IgD-negative memory B cell (primary cell): ENCODE measurements at regions not wholly inside any gene's neighbourhood (a gene's known extent, or its start where the extent isn't known, plus 50 kb on each side); places are given as distances from the start of the nearest gene placed in this dataset.
A peak's percentile ranks its signal among the peaks of the same experiment; 100 is the strongest.

ENCODE experiments used
- H3K27ac Mint-ChIP-seq, 3 donors: one replicate each; pipeline ENCODE4 v1.8.0; 2020 to 2022; ENCODE audit warnings: mild to moderate bottlenecking in 3 of 3, mixed read lengths in 3 of 3, moderate library complexity in 1 of 3
- H3K27me3 Mint-ChIP-seq: one replicate; pipeline ENCODE4 v1.8.0; 2021; ENCODE audit warnings: mixed read lengths
- H3K36me3 Mint-ChIP-seq: one replicate; pipeline ENCODE4 v1.8.0; 2020; ENCODE audit warnings: mild to moderate bottlenecking, mixed read lengths
- H3K4me1 Mint-ChIP-seq, 3 donors: one replicate each; pipeline ENCODE4 v1.8.0; 2020 to 2022; ENCODE audit warnings: mixed read lengths in 3 of 3, mild to moderate bottlenecking in 1 of 3
- H3K4me3 Mint-ChIP-seq, 4 donors: one replicate each; pipeline ENCODE4 v1.8.0; 2020 to 2022; ENCODE audit warnings: mild to moderate bottlenecking in 4 of 4, mixed read lengths in 4 of 4, moderate library complexity in 3 of 4
- H3K9me3 Mint-ChIP-seq, 3 donors: one replicate each; pipeline ENCODE4 v1.8.0; 2020 to 2021; ENCODE audit warnings: mixed read lengths in 3 of 3, mild to moderate bottlenecking in 1 of 3

DNA sequence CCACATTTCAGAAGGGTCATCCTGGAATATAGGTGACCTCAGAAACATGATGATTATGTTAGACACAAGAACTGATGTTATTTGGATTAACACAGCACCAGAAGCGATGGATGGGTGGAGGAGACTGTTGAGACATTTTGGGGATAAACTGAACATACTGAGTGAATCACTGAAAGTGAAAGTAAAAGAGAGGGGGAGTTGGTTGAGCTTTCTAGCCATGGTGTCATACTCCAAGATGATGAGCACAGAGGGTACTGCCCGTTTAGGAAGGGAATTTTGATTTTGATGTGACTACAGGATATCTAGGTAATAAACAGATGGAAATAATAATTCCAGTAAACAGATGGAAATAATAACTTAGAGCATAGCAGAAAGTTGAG, 248.0 kb upstream of the NPY start:
- Mint-ChIP-seq H3K36me3 (peaks cover 4% of the 10 kb centered on the region), H3K4me3 (peak overlapping the region in 1 of 4 donors; percentile 1), H3K27me3 (no peaks in the 10 kb centered on the region), H3K9me3 (peaks cover 0 to 3% (median 3%) of the 10 kb centered on the region in 3 donors), H3K27ac (no peak overlapping the region), H3K4me1 (peaks cover 0 to 6% (median 6%) of the 10 kb centered on the region in 3 donors)

DNA sequence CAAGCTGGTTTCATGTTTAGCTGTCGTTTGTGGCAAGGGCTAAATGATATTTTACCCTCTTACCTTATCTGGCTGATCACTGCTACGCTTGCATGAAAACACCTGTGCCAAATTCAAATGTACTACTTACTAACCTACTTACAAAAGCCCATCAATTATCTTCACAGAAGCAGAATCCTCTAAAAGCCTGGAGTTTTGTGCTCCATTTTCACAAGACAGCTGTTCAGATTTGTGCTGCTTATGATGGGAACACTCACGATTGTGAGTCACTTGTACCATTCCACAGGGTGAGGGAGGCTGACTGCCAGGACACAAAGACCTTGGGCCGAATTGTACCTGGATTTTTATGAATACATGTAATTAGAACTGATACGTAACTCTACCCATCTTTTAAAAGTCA, 245.0 kb upstream of the NPY start:
- no peak overlapping the region for H3K27ac Mint-ChIP-seq
- H3K4me1 Mint-ChIP-seq = peaks cover 0 to 6% (median 6%) of the 10 kb centered on the region in 3 donors
- peaks cover 4% of the 10 kb centered on the region for H3K36me3 Mint-ChIP-seq
- no peak overlapping the region for H3K4me3 Mint-ChIP-seq
- peaks cover 0 to 3% (median 0%) of the 10 kb centered on the region in 3 donors for H3K9me3 Mint-ChIP-seq
- H3K27me3 Mint-ChIP-seq = peaks cover 6% of the 10 kb centered on the region

DNA sequence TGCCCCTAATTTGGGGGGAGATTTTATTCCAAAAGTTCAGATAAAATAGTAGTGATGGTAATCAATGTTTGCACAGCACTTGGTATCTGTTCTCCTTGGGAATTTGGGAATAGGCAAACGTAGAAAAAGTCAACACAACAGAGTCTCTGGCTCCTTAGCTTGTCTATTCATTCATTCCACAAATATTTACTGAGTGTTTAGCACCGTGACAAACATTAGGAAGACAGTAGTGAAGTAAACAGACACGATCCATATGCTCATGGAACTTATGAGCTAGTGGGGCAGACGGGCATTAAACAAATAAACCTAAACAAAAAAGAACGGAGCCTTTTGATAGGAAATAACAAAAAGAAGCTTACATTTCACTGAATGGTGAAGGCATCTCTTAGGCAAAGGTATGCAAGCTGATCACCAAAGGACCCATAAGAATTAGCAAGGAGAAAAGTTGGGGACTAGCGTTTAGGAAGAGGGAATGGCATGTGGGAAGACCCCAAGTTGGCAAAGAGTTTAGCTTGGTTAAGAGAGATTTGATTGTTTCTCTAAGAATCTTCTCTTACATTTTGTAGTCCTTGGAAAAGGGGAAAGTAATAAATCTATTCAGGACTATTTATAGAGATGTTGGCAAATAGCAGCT, 243.9 kb upstream of the NPY start:
- Mint-ChIP-seq H3K36me3 (peaks cover 4% of the 10 kb centered on the region), H3K4me1 (peaks cover 0 to 6% (median 6%) of the 10 kb centered on the region in 3 donors), H3K9me3 (no peaks in the 10 kb centered on the region)

DNA sequence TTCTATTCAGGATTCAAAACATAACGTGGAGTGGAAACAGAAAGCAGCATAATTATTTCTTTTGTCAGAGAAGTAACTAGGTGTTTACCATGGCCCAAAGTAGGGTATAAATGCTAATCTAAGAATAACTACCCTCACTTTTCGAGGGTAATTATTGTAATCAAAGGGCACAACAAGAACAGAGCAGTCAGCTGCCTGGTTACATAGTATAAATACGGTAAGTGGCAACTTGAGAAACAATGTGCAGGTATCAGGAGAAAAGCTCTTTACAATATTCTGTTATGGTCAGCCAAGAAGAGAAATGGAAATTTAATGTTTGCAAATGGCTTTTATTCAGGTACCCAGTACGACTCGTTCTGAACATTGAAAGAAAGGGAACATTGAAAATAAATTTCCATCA, 242.0 kb upstream of the NPY start:
- Mint-ChIP-seq H3K27ac (no peak overlapping the region), H3K9me3 (no peaks in the 10 kb centered on the region), H3K27me3 (peaks cover 6% of the 10 kb centered on the region), H3K4me3 (no peak overlapping the region), H3K36me3 (no peaks in the 10 kb centered on the region), H3K4me1 (no peaks in the 10 kb centered on the region)

More for the DNA sequence above, 243.9 kb upstream of the NPY start:
- no peak overlapping the region for H3K27ac Mint-ChIP-seq
- peaks cover 6% of the 10 kb centered on the region for H3K27me3 Mint-ChIP-seq
- H3K4me3 Mint-ChIP-seq = no peak overlapping the region

DNA sequence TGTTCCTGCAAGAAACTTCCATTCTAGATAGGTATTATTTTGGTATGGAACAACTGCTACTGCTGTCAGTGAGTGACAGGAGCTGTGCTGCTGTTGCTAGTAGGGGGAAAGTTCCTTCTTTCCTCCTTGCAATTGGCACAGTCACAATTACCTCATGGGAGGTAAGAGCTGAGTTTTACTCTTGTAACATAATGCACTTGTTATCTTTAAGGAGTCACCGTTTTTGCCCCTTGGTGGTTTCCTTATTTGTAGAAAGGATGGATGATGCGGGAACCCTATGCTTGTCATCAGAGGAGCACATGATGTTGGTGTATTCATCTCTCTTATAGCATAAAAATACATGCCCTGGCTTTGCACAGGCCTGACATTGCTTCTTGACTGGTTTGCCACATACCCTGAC, 234.7 kb upstream of the NPY start:
- Mint-ChIP-seq H3K27me3 (peaks cover 4% of the 10 kb centered on the region), H3K36me3 (no peaks in the 10 kb centered on the region), H3K27ac (no peak overlapping the region), H3K4me3 (no peak overlapping the region), H3K4me1 (no peaks in the 10 kb centered on the region), H3K9me3 (no peaks in the 10 kb centered on the region)

DNA sequence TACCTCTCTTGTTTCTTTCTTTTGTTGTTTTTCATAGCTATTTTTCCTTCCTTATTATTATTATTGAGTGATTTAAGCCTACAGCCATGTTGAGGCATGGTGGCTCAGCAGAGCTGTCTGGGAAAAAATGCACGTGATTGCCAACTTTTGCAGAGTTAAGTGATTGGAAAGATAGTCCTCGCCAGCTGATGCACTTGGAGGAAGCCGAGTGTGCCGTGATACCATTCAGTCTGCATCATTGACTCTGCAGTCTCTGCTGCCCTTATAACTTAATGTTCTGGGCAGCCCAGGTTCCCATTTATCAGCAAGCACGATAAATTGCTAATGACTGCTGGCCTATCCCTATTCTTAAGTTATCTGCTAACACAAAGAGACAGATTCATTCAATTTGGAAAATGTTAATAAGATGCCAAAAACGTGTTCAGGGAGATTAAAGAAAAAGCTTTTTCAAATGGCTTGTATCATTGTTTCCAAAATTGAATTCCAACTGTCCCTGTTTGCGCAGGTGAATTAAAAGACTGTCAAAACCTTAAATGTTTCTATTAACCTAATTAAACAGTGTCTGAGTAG, 232.9 kb upstream of the NPY start:
- Mint-ChIP-seq H3K4me1 (no peaks in the 10 kb centered on the region), H3K4me3 (no peak overlapping the region), H3K36me3 (no peaks in the 10 kb centered on the region), H3K9me3 (no peaks in the 10 kb centered on the region), H3K27ac (no peak overlapping the region), H3K27me3 (peaks cover 5% of the 10 kb centered on the region)

DNA sequence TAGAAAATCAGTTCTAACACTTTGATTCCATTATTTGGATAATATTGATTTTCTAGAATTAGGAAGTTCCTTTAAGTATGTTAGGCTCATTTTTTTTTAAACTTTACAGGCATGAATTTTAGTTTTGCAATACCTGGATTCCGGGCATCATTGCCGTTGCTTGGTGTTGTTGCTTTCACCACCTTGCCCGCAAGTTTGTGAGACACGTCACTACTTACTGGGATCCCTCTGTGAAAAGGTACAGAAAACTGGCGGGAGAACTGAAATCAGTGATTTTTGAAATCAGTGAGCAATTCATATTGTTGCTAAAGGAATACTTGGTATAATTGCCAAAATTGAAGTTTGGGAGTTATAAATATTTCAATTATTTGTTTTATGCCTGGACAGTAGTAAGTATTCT, 232.3 kb upstream of the NPY start:
- Mint-ChIP-seq H3K36me3 (no peaks in the 10 kb centered on the region), H3K4me1 (no peaks in the 10 kb centered on the region)

DNA sequence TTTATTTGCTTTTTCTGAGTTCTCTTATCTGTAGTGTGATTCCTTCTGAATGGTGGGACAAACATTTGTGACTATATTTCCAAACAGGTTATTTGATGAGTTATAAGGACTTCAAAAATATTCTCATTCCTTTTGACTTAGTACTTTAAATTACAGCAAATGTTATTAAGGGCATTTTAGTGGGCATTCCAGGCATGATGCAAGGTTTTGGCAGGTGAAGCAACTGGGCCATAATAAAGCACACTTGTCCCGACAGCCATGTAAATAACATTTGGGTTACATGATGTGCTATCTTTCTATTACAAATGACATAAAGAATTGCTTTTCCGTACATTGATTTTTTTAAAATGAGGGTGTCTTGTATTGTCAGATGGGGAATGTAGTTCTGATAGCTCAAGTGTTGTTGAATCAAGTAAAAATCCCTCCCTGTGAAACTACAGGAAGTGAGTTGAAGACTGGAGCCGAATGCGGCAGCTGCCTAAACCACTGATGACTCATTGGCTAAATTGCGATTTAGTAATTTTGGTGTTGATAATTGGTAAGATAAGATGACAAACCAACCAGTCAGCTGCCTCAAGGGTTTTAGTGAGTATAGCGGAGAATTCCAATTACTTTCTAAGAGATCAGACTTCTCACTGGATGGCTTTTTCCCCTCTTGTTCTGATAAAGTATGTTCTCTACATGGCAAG, 231.3 kb upstream of the NPY start:
- no peak overlapping the region for H3K27ac Mint-ChIP-seq
- H3K9me3 Mint-ChIP-seq = no peaks in the 10 kb centered on the region
- H3K4me3 Mint-ChIP-seq = no peak overlapping the region
- peaks cover 5% of the 10 kb centered on the region for H3K27me3 Mint-ChIP-seq
- no peaks in the 10 kb centered on the region for H3K4me1 Mint-ChIP-seq
- H3K36me3 Mint-ChIP-seq = no peaks in the 10 kb centered on the region

More for the DNA sequence above, 232.3 kb upstream of the NPY start:
- Mint-ChIP-seq H3K9me3 (no peaks in the 10 kb centered on the region), H3K4me3 (no peak overlapping the region), H3K27me3 (peaks cover 5% of the 10 kb centered on the region), H3K27ac (no peak overlapping the region)

DNA sequence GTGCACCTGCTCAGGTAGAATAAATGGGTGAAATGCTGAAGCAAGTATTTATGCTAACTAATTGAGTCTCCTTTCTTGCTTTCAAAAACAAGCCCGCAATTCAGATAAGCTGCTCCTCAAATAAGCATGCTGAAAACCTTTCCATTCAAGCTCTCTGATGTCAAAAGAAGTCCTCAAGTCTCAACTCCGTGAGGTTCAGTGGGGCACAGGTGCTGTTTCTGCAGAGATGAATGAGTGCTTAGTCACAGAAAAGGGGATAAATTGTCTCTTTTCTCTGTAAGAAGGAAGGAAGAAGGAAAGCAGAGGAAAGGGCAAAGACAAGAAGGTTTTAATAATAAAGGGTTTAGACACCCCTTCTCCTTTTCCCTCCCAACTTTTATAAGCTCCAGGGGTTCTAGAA, 229.8 kb upstream of the NPY start:
- Mint-ChIP-seq H3K9me3 (no peaks in the 10 kb centered on the region), H3K4me1 (no peaks in the 10 kb centered on the region)

DNA sequence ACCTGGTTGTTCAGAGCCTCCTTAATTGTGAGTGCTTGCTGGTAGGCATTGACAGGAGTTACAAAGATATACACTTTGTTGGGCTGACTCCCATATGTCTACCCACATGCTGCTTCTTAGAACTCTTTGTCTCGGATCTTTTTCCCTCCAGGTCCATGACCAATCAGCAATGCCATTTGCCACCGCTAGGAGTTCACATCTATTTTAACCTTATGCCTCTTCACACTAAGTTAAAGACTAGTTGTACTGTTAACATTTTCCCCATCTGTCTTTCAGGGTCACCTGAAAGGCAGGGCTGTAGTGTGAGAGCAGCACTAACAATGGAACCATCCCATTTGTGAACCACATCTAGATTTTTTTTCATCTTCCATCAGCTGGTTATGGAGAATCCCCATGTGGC, 226.7 kb upstream of the NPY start:
- H3K9me3 Mint-ChIP-seq = peaks cover 0 to 2% (median 0%) of the 10 kb centered on the region in 3 donors
- H3K4me1 Mint-ChIP-seq = no peaks in the 10 kb centered on the region
- H3K27me3 Mint-ChIP-seq = peaks cover 5% of the 10 kb centered on the region
- no peak overlapping the region for H3K4me3 Mint-ChIP-seq
- no peak overlapping the region for H3K27ac Mint-ChIP-seq
- H3K36me3 Mint-ChIP-seq = no peaks in the 10 kb centered on the region

More for the DNA sequence above, 229.8 kb upstream of the NPY start:
- H3K27me3 Mint-ChIP-seq = peaks cover 5% of the 10 kb centered on the region
- H3K27ac Mint-ChIP-seq = no peak overlapping the region
- H3K4me3 Mint-ChIP-seq = no peak overlapping the region
- H3K36me3 Mint-ChIP-seq = no peaks in the 10 kb centered on the region

DNA sequence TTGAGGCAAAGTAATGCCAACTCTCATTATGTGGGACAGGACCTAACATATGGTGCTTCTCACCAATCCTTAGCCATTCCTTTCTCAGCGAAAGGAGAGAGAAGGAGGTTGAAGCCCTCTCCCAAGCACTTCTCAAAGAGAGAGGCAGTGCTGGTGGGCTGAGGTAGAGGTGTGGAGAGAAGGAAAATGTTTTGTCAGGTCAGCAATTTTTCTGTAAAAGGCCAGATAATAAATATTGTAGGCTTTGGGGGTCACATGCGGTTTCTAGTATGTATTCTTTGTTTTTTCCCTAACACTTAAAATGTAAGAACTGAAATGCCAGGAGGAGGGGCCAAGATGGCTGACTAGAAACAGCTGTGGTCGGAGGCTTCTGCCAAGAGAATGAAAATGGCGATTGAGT, 225.0 kb upstream of the NPY start:
- Mint-ChIP-seq H3K27me3 (peaks cover 3% of the 10 kb centered on the region), H3K36me3 (no peaks in the 10 kb centered on the region), H3K27ac (no peak overlapping the region), H3K4me1 (no peaks in the 10 kb centered on the region), H3K4me3 (no peak overlapping the region), H3K9me3 (peaks cover 0 to 2% (median 0%) of the 10 kb centered on the region in 3 donors)

DNA sequence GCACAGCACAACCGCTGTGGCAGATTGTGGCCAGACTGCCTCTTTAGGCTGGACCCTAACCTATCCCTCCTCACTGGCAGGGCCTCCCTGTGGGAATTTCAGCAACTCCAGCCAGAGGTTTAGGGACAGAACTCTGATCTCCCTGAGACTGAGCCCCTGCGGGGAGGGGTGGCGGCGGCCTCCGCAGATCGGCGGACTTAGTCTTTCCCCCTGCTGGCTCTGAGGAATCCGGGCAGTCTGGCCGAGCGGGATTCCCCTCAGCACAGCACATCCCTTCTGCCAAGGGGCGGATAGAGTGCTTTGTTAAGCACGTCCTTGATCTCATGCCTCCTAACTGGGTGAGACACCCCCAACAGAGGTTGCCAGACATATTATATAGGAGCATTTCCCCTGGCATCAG, 224.2 kb upstream of the NPY start:
- Mint-ChIP-seq H3K9me3 (peaks cover 0 to 2% (median 0%) of the 10 kb centered on the region in 3 donors), H3K27me3 (peaks cover 2% of the 10 kb centered on the region), H3K4me3 (no peak overlapping the region), H3K4me1 (no peaks in the 10 kb centered on the region), H3K27ac (no peak overlapping the region), H3K36me3 (no peaks in the 10 kb centered on the region)

DNA sequence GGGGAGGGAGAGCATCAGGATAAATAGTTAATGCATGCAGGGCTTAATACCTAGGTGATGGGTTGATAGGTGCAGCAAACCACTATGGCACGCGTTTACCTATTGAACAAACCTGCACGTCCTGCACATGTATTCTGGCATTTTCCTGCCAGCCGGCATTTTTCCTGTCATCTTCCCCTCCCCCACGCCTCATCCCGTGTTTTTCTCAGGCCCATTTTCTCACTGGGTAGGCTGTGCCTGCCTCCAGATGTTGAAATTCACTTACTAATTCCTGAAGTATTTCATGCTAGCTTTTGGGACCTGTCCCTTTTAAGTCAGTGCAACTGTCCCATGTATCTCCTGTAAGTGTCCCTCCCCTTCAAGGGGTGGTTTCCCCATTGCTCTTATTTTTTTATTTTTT, 220.3 kb upstream of the NPY start:
- peaks cover 0 to 2% (median 0%) of the 10 kb centered on the region in 3 donors for H3K9me3 Mint-ChIP-seq
- no peak overlapping the region for H3K27ac Mint-ChIP-seq
- no peaks in the 10 kb centered on the region for H3K36me3 Mint-ChIP-seq
- no peak overlapping the region for H3K4me3 Mint-ChIP-seq
- no peaks in the 10 kb centered on the region for H3K27me3 Mint-ChIP-seq
- no peaks in the 10 kb centered on the region for H3K4me1 Mint-ChIP-seq

DNA sequence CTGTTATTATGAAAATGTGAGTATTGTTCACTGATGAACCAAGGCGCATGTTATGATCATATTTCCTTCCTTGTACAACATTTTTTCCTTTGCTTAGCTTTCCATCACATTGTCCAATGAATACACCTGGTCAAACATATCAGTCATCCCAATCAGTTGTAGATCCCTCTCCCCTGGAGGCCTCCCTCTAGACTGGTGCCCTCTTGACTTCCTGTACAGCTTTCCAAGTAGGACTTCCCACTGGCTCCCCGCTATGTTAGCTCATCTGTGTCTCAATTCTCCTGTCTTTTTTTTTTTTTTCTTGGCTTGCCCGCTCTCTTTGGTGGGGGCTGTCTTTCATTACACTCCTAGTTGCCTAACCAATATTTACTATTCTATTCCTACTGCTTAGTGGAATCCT, 214.2 kb upstream of the NPY start:
- H3K4me1 Mint-ChIP-seq = peaks cover under 1 to 2% (median 2%) of the 10 kb centered on the region in 3 donors
- H3K9me3 Mint-ChIP-seq = no peaks in the 10 kb centered on the region
- H3K27me3 Mint-ChIP-seq = no peaks in the 10 kb centered on the region
- no peaks in the 10 kb centered on the region for H3K36me3 Mint-ChIP-seq
- no peak overlapping the region for H3K4me3 Mint-ChIP-seq
- no peak overlapping the region for H3K27ac Mint-ChIP-seq

DNA sequence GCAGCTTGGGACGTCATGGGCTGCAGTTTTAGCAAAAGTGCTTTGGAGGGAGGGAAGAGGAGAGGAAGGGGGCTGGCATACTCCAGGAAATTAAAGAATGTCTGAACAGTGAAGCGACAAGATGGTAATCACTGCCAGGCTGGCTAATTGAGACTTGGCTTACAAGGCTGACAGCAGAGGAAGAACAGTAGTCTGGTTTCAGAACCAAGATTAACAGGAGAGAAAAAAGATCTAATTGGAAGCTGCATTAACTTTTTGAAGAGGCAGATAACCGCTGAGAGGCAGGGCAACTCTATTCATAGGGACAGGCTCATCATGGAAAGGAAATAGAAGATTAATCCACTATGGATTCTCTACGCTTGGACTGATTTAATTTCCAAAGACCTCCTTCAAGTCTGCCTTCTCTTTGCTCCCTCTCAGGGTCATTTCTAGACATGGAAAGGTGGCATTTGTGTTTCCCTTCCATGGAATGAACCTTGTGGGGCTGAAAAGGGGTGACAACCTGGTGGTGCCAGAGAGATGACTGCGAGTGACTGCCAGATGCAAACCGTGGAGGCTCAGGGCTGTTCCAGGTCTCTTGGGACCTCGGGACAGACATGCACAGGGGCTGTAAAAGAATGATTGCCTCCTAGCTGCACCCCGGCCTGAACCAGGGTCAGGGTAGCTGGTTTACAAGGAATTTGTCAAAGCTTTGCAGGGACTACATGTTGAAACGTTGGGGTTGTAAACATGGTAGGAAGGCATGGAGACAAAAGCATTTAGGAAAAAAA, 210.2 kb upstream of the NPY start:
- Mint-ChIP-seq H3K9me3 (no peaks in the 10 kb centered on the region), H3K27me3 (no peaks in the 10 kb centered on the region), H3K4me3 (peak overlapping the region in 1 of 4 donors; percentile 12), H3K27ac (no peak overlapping the region), H3K4me1 (peaks cover 2 to 7% (median 6%) of the 10 kb centered on the region in 3 donors), H3K36me3 (no peaks in the 10 kb centered on the region)
